ENCODE measurements at regions not wholly inside any gene's neighbourhood (a gene's known extent, or its start where the extent isn't known, plus 50 kb on each side); places are given as distances from the start of the nearest gene placed in this dataset.
A peak's percentile ranks its signal among the peaks of the same experiment; 100 is the strongest.

GRCh38 chr11:128179512-128179911, 407.8 kb downstream of the ETS1 start:
- H3K4me1 Mint-ChIP-seq (ENCODE audit: low read depth, unreplicated experiment): peaks cover 17% of the 10 kb centered on the region
- FAIRE-seq: no peak
- peaks cover 18% of the 10 kb centered on the region for H3K4me1 ChIP-seq (ENCODE audit: insufficient read depth, low read length)
- H3K9ac ChIP-seq (ENCODE audit: low read length): no peak overlapping the region
- H3K27me3 Mint-ChIP-seq (ENCODE audit: low read depth, unreplicated experiment): no peaks in the 10 kb centered on the region
- H3K9me3 Mint-ChIP-seq (ENCODE audit: unreplicated experiment): peaks cover 3% of the 10 kb centered on the region
- H4K20me1 ChIP-seq (ENCODE audit: insufficient read depth, low read length): no peaks in the 10 kb centered on the region
- H3K9me3 ChIP-seq (ENCODE audit: insufficient read depth, low read depth, low read length): no peaks in the 10 kb centered on the region
- H3K4me3 Mint-ChIP-seq (ENCODE audit: unreplicated experiment): no peak overlapping the region
- no peak overlapping the region for H2AFZ ChIP-seq (ENCODE audit: low read depth, low read length)
- H3K79me2 ChIP-seq (ENCODE audit: insufficient read depth, low read length): no peaks in the 10 kb centered on the region
- H3K27me3 ChIP-seq (ENCODE audit: insufficient read depth, low read length): no peaks in the 10 kb centered on the region
- H3K36me3 ChIP-seq (ENCODE audit: insufficient read depth, low read length): no peaks in the 10 kb centered on the region
- H3K4me3 ChIP-seq (ENCODE audit: insufficient read depth, low read depth, low read length): no peak overlapping the region
- no peak overlapping the region for H3K27ac ChIP-seq (ENCODE audit: low read depth, low read length)
- H3K4me2 ChIP-seq (ENCODE audit: low read length): no peak overlapping the region
- H3K36me3 Mint-ChIP-seq (ENCODE audit: low read depth, unreplicated experiment): no peaks in the 10 kb centered on the region
- DNase-seq (ENCODE audit: low read depth): no peak
- TF ChIP-seq CTCF (IDR thresholded peaks at IDR 0.05; ENCODE audit: insufficient read depth, low read depth, low read length) (no peak), EZH2 (IDR thresholded peaks at IDR 0.05; ENCODE audit: insufficient read depth, low read length) (no peak)
- H3K27ac Mint-ChIP-seq (ENCODE audit: unreplicated experiment): no peak overlapping the region

GRCh38 chr11:128179039-128179438, 408.3 kb downstream of the ETS1 start:
- FAIRE-seq (no peak), DNase-seq (ENCODE audit: low read depth) (no peak)
- Histone ChIP-seq H3K27ac (ENCODE audit: low read depth, low read length) (no peak overlapping the region), H3K79me2 (ENCODE audit: insufficient read depth, low read length) (no peaks in the 10 kb centered on the region), H3K36me3 (ENCODE audit: insufficient read depth, low read length) (no peaks in the 10 kb centered on the region), H3K4me1 (ENCODE audit: insufficient read depth, low read length) (peaks cover 23% of the 10 kb centered on the region), H4K20me1 (ENCODE audit: insufficient read depth, low read length) (no peaks in the 10 kb centered on the region), H3K4me2 (ENCODE audit: low read length) (no peak overlapping the region), H2AFZ (ENCODE audit: low read depth, low read length) (no peak overlapping the region), H3K27me3 (ENCODE audit: insufficient read depth, low read length) (no peaks in the 10 kb centered on the region), H3K4me3 (ENCODE audit: insufficient read depth, low read depth, low read length) (no peak overlapping the region), H3K9ac (ENCODE audit: low read length) (no peak overlapping the region), H3K9me3 (ENCODE audit: insufficient read depth, low read depth, low read length) (no peaks in the 10 kb centered on the region)
- TF ChIP-seq CTCF (IDR thresholded peaks at IDR 0.05; ENCODE audit: insufficient read depth, low read depth, low read length): no peak
- no peak for TF ChIP-seq EZH2 (IDR thresholded peaks at IDR 0.05; ENCODE audit: insufficient read depth, low read length)
- H3K36me3 Mint-ChIP-seq (ENCODE audit: low read depth, unreplicated experiment): no peaks in the 10 kb centered on the region
- peaks cover 2% of the 10 kb centered on the region for H3K9me3 Mint-ChIP-seq (ENCODE audit: unreplicated experiment)
- peaks cover 21% of the 10 kb centered on the region for H3K4me1 Mint-ChIP-seq (ENCODE audit: low read depth, unreplicated experiment)
- no peak overlapping the region for H3K4me3 Mint-ChIP-seq (ENCODE audit: unreplicated experiment)
- no peak overlapping the region for H3K27ac Mint-ChIP-seq (ENCODE audit: unreplicated experiment)
- H3K27me3 Mint-ChIP-seq (ENCODE audit: low read depth, unreplicated experiment): no peaks in the 10 kb centered on the region

- Mint-ChIP-seq H3K36me3 (ENCODE audit: low read depth, unreplicated experiment) (no peaks in the 10 kb centered on the region), H3K4me1 (ENCODE audit: low read depth, unreplicated experiment) (peaks cover 13% of the 10 kb centered on the region), H3K9me3 (ENCODE audit: unreplicated experiment) (no peaks in the 10 kb centered on the region), H3K4me3 (ENCODE audit: unreplicated experiment) (no peak overlapping the region), H3K27me3 (ENCODE audit: low read depth, unreplicated experiment) (no peaks in the 10 kb centered on the region), H3K27ac (ENCODE audit: unreplicated experiment) (peak overlapping the region; percentile 91)
- no peaks in the 10 kb centered on the region for H3K36me3 ChIP-seq (ENCODE audit: insufficient read depth, low read length)
- peak overlapping the region; percentile 30 for H3K27ac ChIP-seq (ENCODE audit: low read depth, low read length)
- H3K9ac ChIP-seq (ENCODE audit: low read length): peak overlapping the region; percentile 25
- no peak for TF ChIP-seq EZH2 (IDR thresholded peaks at IDR 0.05; ENCODE audit: insufficient read depth, low read length)
- no peak for TF ChIP-seq CTCF (IDR thresholded peaks at IDR 0.05; ENCODE audit: insufficient read depth, low read depth, low read length)
- FAIRE-seq (peak; percentile 84), DNase-seq (ENCODE audit: low read depth) (peak; percentile 73)
- peak overlapping the region; percentile 66 for H3K4me2 ChIP-seq (ENCODE audit: low read length)
- H3K27me3 ChIP-seq (ENCODE audit: insufficient read depth, low read length): no peaks in the 10 kb centered on the region
- peaks cover 10% of the 10 kb centered on the region for H3K4me1 ChIP-seq (ENCODE audit: insufficient read depth, low read length)
- H4K20me1 ChIP-seq (ENCODE audit: insufficient read depth, low read length): no peaks in the 10 kb centered on the region
- H3K79me2 ChIP-seq (ENCODE audit: insufficient read depth, low read length): no peaks in the 10 kb centered on the region
- H2AFZ ChIP-seq (ENCODE audit: low read depth, low read length): peak overlapping the region; percentile 51
- no peak overlapping the region for H3K4me3 ChIP-seq (ENCODE audit: insufficient read depth, low read depth, low read length)
- no peaks in the 10 kb centered on the region for H3K9me3 ChIP-seq (ENCODE audit: insufficient read depth, low read depth, low read length)
Observed at GRCh38 chr11:128174465-128175291, 412.7 kb downstream of the ETS1 start.

All from astrocyte (in vitro differentiated cells and primary cell).